GM18519 (cell line): ENCODE measurements at regions not wholly inside any gene's neighbourhood (a gene's known extent, or its start where the extent isn't known, plus 50 kb on each side); places are given as distances from the start of the nearest gene placed in this dataset.
"Not testable (repeated sequence)": the region's sequence is repeated elsewhere in the genome, so short reads cannot be mapped to it uniquely, and the experiment has no call there.

Source experiments
- ATAC-seq: cut with Tn5 transposase; IDR thresholded peaks from one replicate; pipeline ENCODE4 v1.9.1; 2021; ENCODE audit warnings: mild to moderate bottlenecking, moderate library complexity; ENCODE audit not compliant: unreplicated experiment, low FRiP score

GRCh38 chr14:53432378-53432802 lies 279.3 kb upstream of the DDHD1 start:
- no peak for ATAC-seq

GRCh38 chr14:53430870-53431269 lies 277.7 kb upstream of the DDHD1 start:
- ATAC-seq = no peak

- ATAC-seq = no peak
Observed at GRCh38 chr14:53412819-53413675, 259.9 kb upstream of the DDHD1 start.

- no peak for ATAC-seq
Observed at GRCh38 chr14:53411125-53411524, 258.0 kb upstream of the DDHD1 start.

GRCh38 chr14:53409969-53410368 lies 256.8 kb upstream of the DDHD1 start:
- no peak for ATAC-seq

GRCh38 chr14:53409289-53409688 lies 256.2 kb upstream of the DDHD1 start:
- no peak for ATAC-seq

- ATAC-seq = no peak
Observed at GRCh38 chr14:53408175-53408879, 255.2 kb upstream of the DDHD1 start.

GRCh38 chr14:53406519-53406918 lies 253.4 kb upstream of the DDHD1 start:
- no peak for ATAC-seq

- no peak for ATAC-seq
Observed at GRCh38 chr14:53401646-53402045, 248.5 kb upstream of the DDHD1 start.

GRCh38 chr14:53399057-53399456 lies 245.9 kb upstream of the DDHD1 start:
- ATAC-seq = no peak

GRCh38 chr14:53398616-53399015 lies 245.5 kb upstream of the DDHD1 start:
- ATAC-seq = no peak

- not testable (repeated sequence) for ATAC-seq
Observed at GRCh38 chr14:53395267-53395666, 242.1 kb upstream of the DDHD1 start.

GRCh38 chr14:53391631-53392285 lies 238.6 kb upstream of the DDHD1 start:
- ATAC-seq = no peak

- no peak for ATAC-seq
Observed at GRCh38 chr14:53391156-53391555, 238.0 kb upstream of the DDHD1 start.

GRCh38 chr14:53390008-53390407 lies 236.9 kb upstream of the DDHD1 start:
- ATAC-seq = no peak

GRCh38 chr14:53389202-53389601 lies 236.1 kb upstream of the DDHD1 start:
- ATAC-seq = no peak

GRCh38 chr14:53386362-53386761 lies 233.2 kb upstream of the DDHD1 start:
- ATAC-seq = no peak

- no peak for ATAC-seq
Observed at GRCh38 chr14:53384536-53384935, 231.4 kb upstream of the DDHD1 start.

- ATAC-seq = no peak
Observed at GRCh38 chr14:53384073-53384472, 230.9 kb upstream of the DDHD1 start.

- ATAC-seq = no peak
Observed at GRCh38 chr14:53381895-53382294, 228.8 kb upstream of the DDHD1 start.

GRCh38 chr14:53380867-53381225 lies 227.7 kb upstream of the DDHD1 start:
- ATAC-seq = peak; percentile 26
